Retinal pigment epithelial cell (primary cell): ENCODE measurements at regions not wholly inside any gene's neighbourhood (a gene's known extent, or its start where the extent isn't known, plus 50 kb on each side); places are given as distances from the start of the nearest gene placed in this dataset.

Experiments
- DNase-seq: peaks from one replicate; pipeline ENCODE4 v3.0.0-alpha.2; 2010; ENCODE audit warnings: low read depth
- H3K4me3 ChIP-seq: 2 replicates; pipeline ENCODE4 v1.5.1; 2011; ENCODE audit warnings: mild to moderate bottlenecking, low read length, control low read depth, moderate library complexity
- CTCF ChIP-seq: conservative IDR thresholded peaks from 2 replicates; pipeline ENCODE4 v1.5.1; 2011; ENCODE audit warnings: low read depth, low read length, control low read depth, inconsistent platforms

GRCh38 chr4:27271555-27271954 lies 410.9 kb downstream of the STIM2 start:
- no peak overlapping the region for H3K4me3 ChIP-seq
- no peak for DNase-seq
- TF ChIP-seq CTCF = no peak

- DNase-seq = no peak
- TF ChIP-seq CTCF = no peak
- no peak overlapping the region for H3K4me3 ChIP-seq
Measured at GRCh38 chr4:27272217-27272616, 411.6 kb downstream of the STIM2 start.

- no peak for TF ChIP-seq CTCF
- DNase-seq = no peak
- H3K4me3 ChIP-seq = no peak overlapping the region
Measured at GRCh38 chr4:27276307-27277073, 415.8 kb downstream of the STIM2 start.

- peak; percentile 6 for DNase-seq
- no peak overlapping the region for H3K4me3 ChIP-seq
- no peak for TF ChIP-seq CTCF
Measured at GRCh38 chr4:27278615-27279375, 418.2 kb downstream of the STIM2 start.

- no peak for DNase-seq
- H3K4me3 ChIP-seq = no peak overlapping the region
- TF ChIP-seq CTCF = no peak
Measured at GRCh38 chr4:27288496-27288895, 427.9 kb downstream of the STIM2 start.

GRCh38 chr4:27289704-27290103 lies 429.1 kb downstream of the STIM2 start:
- no peak for DNase-seq
- H3K4me3 ChIP-seq = no peak overlapping the region
- no peak for TF ChIP-seq CTCF

- no peak for TF ChIP-seq CTCF
- no peak for DNase-seq
- H3K4me3 ChIP-seq = no peak overlapping the region
Measured at GRCh38 chr4:27293831-27294230, 433.2 kb downstream of the STIM2 start.
